ENCODE measurements at regions not wholly inside any gene's neighbourhood (a gene's known extent, or its start where the extent isn't known, plus 50 kb on each side); places are given as distances from the start of the nearest gene placed in this dataset.
"Not testable (repeated sequence)": the region's sequence is repeated elsewhere in the genome, so short reads cannot be mapped to it uniquely, and the experiment has no call there.

- no peak for DNase-seq
Measured at GRCh38 chrX:128929271-128930057, 593.8 kb downstream of the SMARCA1 start.

DNA sequence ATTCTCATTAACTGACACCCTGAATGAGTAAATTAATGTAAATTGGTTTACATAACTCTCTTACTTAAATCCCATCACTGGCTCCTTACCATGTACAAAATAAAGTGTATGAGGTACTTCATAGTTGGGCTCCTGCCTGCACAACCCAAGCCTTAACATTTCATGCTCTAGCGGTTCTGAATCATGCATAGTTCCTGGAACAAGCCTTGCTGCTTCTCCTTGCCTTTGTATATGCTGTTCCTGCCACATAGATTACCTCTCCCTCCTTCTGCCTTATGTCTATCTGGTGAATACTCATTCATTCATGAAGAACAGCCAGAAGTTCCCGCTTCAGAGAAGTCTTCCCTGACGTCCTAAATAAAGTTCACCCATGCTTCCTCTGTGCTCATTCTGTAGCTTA is 594.7 kb downstream of the SMARCA1 start:
- DNase-seq = no peak

GRCh38 chrX:128927363-128927762 is 595.9 kb downstream of the SMARCA1 start:
- no peak for DNase-seq

DNA sequence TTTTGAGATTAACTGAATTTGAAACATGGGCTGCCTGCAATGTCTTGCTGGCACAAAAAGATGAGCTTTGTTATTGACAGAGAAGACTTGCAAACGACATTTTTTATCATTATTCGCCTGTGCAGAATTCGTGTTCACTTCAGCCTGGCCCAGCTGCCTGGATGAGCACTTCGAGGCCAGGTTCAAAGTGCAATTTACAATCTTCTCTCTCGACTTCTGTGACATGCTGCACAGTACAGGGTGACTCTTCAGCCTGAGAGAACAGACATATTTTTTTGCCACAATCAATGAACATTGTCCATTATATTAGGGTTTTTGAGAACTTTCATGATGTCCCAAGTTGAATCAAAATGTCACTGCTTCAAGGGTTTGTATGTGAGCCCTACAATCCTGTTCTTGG is 616.5 kb downstream of the SMARCA1 start:
- DNase-seq = no peak

- no peak for DNase-seq
Measured at GRCh38 chrX:128901018-128901417, 622.3 kb downstream of the SMARCA1 start.

GRCh38 chrX:128897621-128898020 is 625.7 kb downstream of the SMARCA1 start:
- no peak for DNase-seq

- DNase-seq = no peak
Measured at GRCh38 chrX:128891554-128891953, 631.7 kb downstream of the SMARCA1 start.

- no peak for DNase-seq
Measured at GRCh38 chrX:128884430-128884829, 638.9 kb downstream of the SMARCA1 start.

- DNase-seq = no peak
Measured at GRCh38 chrX:128883650-128884049, 639.6 kb downstream of the SMARCA1 start.

DNA sequence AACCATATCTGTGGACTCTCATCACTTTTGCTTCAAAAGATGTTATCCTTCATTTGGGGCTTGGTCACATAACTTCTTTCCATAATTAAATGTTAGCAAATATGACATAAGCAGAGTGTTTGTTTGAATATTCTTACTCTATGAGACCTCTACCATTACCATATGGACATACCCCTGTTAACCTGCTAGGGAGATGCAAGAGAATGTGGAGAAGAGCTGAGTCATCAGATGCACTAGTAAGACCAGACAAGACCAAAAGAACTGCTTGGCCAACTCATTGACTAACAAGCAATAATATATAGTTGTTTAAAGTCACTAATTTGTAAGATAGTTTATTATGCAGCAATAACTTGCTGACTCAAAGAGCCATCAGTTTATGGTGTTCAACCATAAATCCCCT is 652.9 kb downstream of the SMARCA1 start:
- DNase-seq = no peak

GRCh38 chrX:128862557-128862956 is 660.7 kb downstream of the SMARCA1 start:
- no peak for DNase-seq

DNA sequence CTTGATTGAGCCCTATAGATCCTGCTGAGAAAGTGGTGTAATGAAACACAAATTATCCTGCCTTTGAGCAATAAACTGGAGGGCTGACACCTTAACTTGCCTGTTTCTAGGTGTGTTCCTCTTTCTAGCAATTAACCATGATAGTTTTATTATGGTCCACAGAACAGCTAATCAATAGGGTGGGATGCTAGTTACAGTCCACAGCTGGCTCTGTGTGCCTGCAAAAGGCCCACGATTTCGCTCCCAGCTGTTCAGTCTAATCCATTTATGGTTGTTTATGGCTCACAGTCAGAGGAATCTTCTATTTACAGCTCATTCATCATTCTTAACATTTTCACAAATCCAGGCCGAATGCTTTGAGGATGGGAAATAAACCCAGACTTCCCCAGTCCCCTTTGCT is 674.9 kb downstream of the SMARCA1 start:
- DNase-seq = no peak

DNA sequence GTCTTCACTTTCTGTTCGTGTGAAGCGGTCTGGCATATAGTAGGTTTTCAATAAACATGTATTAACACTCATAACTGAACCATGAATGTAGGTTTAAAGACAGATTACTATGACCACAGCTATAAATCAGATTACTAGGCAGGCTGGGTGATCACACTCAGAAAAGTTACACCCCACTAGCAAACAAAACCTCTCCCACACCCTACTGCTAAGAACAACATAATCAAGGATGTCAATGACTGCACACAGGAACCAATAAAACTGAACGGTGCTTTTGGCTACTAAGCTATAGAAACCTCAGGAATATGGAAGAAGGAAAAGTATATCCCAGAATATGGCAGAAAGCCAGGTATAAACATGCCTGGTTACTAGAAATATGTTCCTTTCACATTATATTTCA is 676.9 kb downstream of the SMARCA1 start:
- no peak for DNase-seq

- DNase-seq = no peak
Measured at GRCh38 chrX:128818690-128819089, 704.6 kb downstream of the SMARCA1 start.

DNA sequence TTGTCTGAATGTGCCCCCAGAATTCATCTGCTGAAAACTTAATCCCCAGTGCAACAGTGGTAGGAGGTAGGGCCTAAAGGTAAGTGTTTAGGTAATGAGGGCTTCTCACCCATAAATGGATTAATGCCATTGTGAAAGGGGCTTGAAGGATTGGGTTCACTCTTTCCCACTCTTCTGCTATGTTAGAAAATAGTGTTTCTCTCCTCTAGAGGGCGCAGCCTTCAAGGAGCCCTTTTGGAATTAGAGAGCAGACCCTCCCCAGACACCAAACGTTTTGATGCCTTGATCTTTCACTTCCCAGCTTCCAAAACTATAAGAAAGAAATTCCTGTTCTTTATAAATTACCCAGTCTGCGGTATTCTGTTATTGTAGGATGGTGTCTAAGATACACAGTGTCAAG is 706.4 kb downstream of the SMARCA1 start:
- no peak for DNase-seq

DNA sequence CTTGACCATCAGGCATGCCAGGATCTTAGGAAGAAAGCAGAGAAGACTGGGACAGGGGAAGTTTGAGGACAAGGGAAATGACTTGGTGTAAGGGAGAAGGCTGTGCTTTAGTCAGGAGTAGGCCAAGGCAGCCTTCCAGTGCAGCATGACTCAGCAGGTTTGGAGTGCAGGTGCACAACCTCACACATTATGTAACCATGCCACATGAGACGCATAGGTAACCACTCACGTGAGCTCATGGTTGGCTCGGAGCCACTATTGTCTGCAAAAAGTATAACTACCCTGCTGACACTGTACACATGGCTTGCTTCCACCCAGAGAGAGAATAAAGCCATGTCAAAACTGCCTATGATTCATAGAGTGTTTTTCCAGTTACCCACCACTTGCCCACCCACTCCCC is 715.9 kb downstream of the SMARCA1 start:
- no peak for DNase-seq

DNA sequence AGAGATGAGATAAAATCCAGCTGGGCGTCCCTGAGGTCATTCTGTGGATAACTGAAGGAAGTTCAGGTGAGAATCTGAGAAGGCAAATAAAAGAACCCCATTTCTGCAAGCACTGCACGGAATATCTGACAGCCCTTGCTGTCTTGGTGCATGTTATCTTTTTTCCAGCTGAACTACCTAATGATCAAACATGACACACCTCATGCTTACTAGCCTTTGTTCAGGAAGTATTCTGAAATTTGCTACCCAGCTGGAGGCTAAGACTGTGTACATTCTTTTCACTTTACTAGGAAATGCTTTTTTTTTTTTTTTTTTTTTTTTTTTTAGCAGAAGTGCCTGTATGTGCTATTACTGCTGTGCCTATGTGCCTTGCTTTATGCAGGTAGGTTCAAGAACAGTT is 718.1 kb downstream of the SMARCA1 start:
- no peak for DNase-seq

- DNase-seq = no peak
Measured at GRCh38 chrX:128804828-128805227, 718.5 kb downstream of the SMARCA1 start.

GRCh38 chrX:128800138-128800537 is 723.2 kb downstream of the SMARCA1 start:
- no peak for DNase-seq

GRCh38 chrX:128783139-128783538 is 730.9 kb upstream of the ACTRT1 start:
- DNase-seq = not testable (repeated sequence)

GRCh38 chrX:128781506-128781905 is 729.3 kb upstream of the ACTRT1 start:
- no peak for DNase-seq

- no peak for DNase-seq
Measured at GRCh38 chrX:128780934-128781333, 728.7 kb upstream of the ACTRT1 start.

DNA sequence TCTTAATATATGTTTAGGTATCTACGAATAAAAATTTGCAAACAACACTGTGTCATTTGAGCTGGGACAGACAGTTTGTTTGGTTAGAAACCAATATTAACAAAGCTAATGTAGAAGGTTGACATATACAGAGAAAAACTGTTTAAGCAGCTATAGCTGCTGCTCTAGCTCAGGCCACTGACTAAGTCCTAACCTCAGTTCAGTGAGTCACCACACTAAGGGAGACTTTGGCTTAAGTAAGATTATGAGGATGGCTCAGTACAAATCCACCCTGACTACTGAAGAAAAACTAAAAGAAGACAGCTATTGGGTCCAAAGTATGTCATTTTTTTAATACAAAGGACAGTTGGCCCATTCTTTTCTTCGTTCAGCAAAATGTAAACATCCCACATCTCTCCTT is 717.3 kb upstream of the ACTRT1 start:
- DNase-seq = no peak

DNA sequence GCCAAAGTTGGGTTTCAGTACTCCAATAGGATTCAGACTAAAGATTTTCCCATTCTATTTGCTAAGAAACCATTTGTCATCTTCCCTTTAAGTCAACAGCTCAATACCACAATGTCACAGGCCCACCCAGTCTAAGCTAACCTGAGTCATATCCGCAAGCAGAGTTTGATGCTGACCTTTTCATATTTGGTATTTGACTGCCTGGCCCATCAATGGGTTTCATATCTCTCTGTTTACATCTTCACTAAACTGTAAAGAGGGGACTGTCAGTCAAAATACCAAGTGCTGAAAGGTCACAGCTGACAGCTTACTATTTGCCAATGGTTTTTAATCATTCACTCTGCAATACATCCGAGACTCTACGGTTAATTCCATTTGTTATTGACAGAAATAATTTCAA is 707.5 kb upstream of the ACTRT1 start:
- DNase-seq = no peak

- no peak for DNase-seq
Measured at GRCh38 chrX:128759177-128759576, 707.0 kb upstream of the ACTRT1 start.
